Left ventricle myocardium inferior (tissue), 1 donor: ENCODE measurements at regions not wholly inside any gene's neighbourhood (a gene's known extent, or its start where the extent isn't known, plus 50 kb on each side); places are given as distances from the start of the nearest gene placed in this dataset.
A peak's percentile ranks its signal among the peaks of the same experiment; 100 is the strongest.
"Not testable (repeated sequence)": the region's sequence is repeated elsewhere in the genome, so short reads cannot be mapped to it uniquely, and the experiment has no call there.

ENCODE experiments used
- DNase-seq: peaks from one replicate; pipeline ENCODE4 v3.0.0-alpha.2; 2020
- H3K27ac ChIP-seq: fragments of 200-600 bp; replicated peaks from 2 replicates; pipeline ENCODE4 v1.8.0; 2021
- H3K27me3 ChIP-seq: fragments of 200-600 bp; 2 replicates; pipeline ENCODE4 v1.8.0; 2021; ENCODE audit warnings: low read depth
- H3K36me3 ChIP-seq: fragments of 200-600 bp; 2 replicates; pipeline ENCODE4 v1.8.0; 2021
- H3K4me1 ChIP-seq: fragments of 200-600 bp; 2 replicates; pipeline ENCODE4 v1.8.0; 2021
- H3K4me3 ChIP-seq: fragments of 200-600 bp; 2 replicates; pipeline ENCODE4 v1.8.0; 2021; ENCODE audit warnings: mild to moderate bottlenecking, moderate library complexity
- H3K9me3 ChIP-seq: fragments of 200-600 bp; replicated peaks from 2 replicates; pipeline ENCODE4 v1.8.0; 2021
- intact Hi-C: fragments of 100-400 bp; cut with micrococcal nuclease; formaldehyde crosslinking; loops from one replicate; pipeline ENCODE4 v1.11.0; 2022
- TF ChIP-seq, protein P1 (sequence below): fragments of 200-600 bp; IDR thresholded peaks from 2 replicates; pipeline ENCODE4 v1.8.0; 2021; ENCODE audit warnings: antibody characterized with exemption, mild to moderate bottlenecking, borderline replicate concordance
- donor health status: DM: no; HTN: yes; CAD: no; lungs with severe emphysema.

DNA sequence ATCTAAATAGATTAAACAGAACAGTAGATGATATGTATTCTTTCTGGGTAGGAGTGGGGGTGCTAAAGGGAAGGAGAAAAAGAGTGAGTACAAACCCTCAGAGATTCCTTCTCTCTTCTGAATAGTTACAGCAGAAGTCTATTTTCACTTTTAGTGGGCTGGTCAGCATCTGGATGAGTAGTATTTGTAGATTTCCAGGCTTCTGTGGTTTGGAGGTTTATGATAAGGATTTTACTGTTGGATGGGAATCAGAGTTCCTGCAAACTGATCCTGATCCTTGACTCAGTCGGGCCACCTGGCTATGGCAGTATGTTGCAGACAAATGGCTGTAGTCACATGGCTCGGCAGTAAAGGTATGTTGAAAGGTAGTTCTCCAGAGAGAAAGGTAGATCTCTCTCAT lies 84.3 kb upstream of the IFNGR1 start:
- Histone ChIP-seq H3K27me3 (no peaks in the 10 kb centered on the region), H3K36me3 (no peaks in the 10 kb centered on the region), H3K27ac (no peak overlapping the region), H3K4me3 (no peak overlapping the region), H3K9me3 (no peaks in the 10 kb centered on the region), H3K4me1 (no peaks in the 10 kb centered on the region)
- DNase-seq, result no peak
- intact Hi-C loops, result no loop called here
- TF ChIP-seq, protein P1, sequence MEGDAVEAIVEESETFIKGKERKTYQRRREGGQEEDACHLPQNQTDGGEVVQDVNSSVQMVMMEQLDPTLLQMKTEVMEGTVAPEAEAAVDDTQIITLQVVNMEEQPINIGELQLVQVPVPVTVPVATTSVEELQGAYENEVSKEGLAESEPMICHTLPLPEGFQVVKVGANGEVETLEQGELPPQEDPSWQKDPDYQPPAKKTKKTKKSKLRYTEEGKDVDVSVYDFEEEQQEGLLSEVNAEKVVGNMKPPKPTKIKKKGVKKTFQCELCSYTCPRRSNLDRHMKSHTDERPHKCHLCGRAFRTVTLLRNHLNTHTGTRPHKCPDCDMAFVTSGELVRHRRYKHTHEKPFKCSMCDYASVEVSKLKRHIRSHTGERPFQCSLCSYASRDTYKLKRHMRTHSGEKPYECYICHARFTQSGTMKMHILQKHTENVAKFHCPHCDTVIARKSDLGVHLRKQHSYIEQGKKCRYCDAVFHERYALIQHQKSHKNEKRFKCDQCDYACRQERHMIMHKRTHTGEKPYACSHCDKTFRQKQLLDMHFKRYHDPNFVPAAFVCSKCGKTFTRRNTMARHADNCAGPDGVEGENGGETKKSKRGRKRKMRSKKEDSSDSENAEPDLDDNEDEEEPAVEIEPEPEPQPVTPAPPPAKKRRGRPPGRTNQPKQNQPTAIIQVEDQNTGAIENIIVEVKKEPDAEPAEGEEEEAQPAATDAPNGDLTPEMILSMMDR, result no peak

DNA sequence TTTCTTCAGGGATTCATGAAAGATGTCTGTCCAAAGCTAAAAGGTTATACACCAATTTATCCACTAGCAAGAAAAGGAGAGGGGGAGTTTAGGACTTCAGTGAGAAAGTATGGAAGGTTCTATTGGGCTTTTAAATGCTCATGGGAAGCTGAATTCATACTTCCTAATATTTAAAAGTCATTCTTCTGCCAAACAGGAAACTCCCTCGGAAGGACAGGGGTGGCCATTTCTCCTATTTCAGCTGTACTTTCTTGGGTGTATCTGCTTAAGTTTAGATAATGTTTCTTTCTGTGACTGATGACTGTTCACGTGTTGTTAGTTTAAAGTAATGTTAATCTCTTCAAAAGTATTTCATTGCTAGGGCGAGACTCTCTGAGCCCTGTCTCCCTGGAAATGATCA lies 80.5 kb upstream of the IFNGR1 start:
- no peak for DNase-seq
- intact Hi-C loops, result no loop called here

DNA sequence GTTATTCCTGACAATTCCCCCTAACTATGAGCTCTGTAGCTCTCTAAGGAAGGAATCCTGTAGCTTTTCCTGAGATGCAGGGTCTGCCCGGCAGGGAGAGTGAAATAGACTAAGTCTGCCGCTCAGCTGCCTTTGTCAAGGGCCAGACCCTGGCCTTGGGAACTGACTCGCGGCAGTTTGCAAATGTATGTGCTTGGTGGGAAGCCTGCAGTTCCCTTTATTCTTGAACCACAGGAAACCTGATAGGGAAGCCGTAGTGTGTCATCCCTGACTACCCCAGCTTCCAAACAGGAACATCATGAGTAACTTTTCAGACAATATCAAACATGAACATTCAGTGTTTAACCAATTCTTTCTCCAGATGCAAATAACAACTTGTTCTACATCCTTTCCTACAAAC lies 78.7 kb upstream of the IFNGR1 start:
- no peak overlapping the region for H3K27ac ChIP-seq
- DNase-seq, result no peak
- intact Hi-C loops, result no loop called here

More for the DNA sequence above, 80.5 kb upstream of the IFNGR1 start:
- Histone ChIP-seq H3K36me3 (no peaks in the 10 kb centered on the region), H3K27me3 (no peaks in the 10 kb centered on the region), H3K27ac (no peak overlapping the region), H3K4me1 (no peaks in the 10 kb centered on the region), H3K9me3 (no peaks in the 10 kb centered on the region), H3K4me3 (no peak overlapping the region)
- TF ChIP-seq, protein P1, result no peak

DNA sequence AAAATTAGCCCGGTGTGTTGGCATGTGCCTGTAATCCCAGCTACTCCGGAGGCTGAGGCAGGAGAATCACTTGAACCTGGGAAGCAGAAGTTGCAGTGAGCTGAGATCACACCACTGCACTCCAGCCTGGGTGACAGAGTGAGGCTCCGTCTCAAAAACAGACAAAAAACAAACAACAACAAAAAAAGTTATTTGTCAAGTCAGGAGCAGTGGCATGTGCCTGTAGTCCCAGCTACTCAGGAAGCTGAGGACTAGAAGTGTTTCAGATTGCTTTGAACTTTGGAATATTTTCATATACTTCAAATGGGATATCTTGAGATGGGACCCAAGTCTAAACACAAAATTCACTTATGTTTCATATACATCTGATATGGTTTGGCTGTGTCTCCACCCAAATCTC lies 73.1 kb upstream of the IFNGR1 start:
- H3K4me1 ChIP-seq, intact Hi-C loops, H3K4me3 ChIP-seq, H3K36me3 ChIP-seq, DNase-seq, H3K9me3 ChIP-seq, H3K27ac ChIP-seq, H3K27me3 ChIP-seq: not testable (repeated sequence)

More for the DNA sequence above, 78.7 kb upstream of the IFNGR1 start:
- H3K4me1 ChIP-seq, result no peaks in the 10 kb centered on the region
- H3K4me3 ChIP-seq, result no peak overlapping the region
- no peaks in the 10 kb centered on the region for H3K9me3 ChIP-seq
- TF ChIP-seq, protein P1, result no peak
- no peaks in the 10 kb centered on the region for H3K36me3 ChIP-seq
- no peaks in the 10 kb centered on the region for H3K27me3 ChIP-seq

GRCh38 chr6:137291441-137291840 lies 72.3 kb upstream of the IFNGR1 start:
- Histone ChIP-seq H3K4me3 (no peak overlapping the region), H3K9me3 (no peaks in the 10 kb centered on the region), H3K36me3 (no peaks in the 10 kb centered on the region), H3K27ac (no peak overlapping the region), H3K27me3 (no peaks in the 10 kb centered on the region), H3K4me1 (peaks cover 6% of the 10 kb centered on the region)
- intact Hi-C loops, result no loop called here
- DNase-seq, result peak; percentile 33
- TF ChIP-seq, protein P1, result no peak

GRCh38 chr6:137290601-137291261 lies 71.5 kb upstream of the IFNGR1 start:
- no peaks in the 10 kb centered on the region for H3K36me3 ChIP-seq
- DNase-seq, result no peak
- H3K4me3 ChIP-seq, result no peak overlapping the region
- peaks cover 6% of the 10 kb centered on the region for H3K4me1 ChIP-seq
- TF ChIP-seq, protein P1, result no peak
- H3K27ac ChIP-seq, result no peak overlapping the region
- intact Hi-C loops, result no loop called here
- H3K9me3 ChIP-seq, result no peaks in the 10 kb centered on the region
- no peaks in the 10 kb centered on the region for H3K27me3 ChIP-seq
